ENCODE measurements at regions not wholly inside any gene's neighbourhood (a gene's known extent, or its start where the extent isn't known, plus 50 kb on each side); places are given as distances from the start of the nearest gene placed in this dataset.

DNA sequence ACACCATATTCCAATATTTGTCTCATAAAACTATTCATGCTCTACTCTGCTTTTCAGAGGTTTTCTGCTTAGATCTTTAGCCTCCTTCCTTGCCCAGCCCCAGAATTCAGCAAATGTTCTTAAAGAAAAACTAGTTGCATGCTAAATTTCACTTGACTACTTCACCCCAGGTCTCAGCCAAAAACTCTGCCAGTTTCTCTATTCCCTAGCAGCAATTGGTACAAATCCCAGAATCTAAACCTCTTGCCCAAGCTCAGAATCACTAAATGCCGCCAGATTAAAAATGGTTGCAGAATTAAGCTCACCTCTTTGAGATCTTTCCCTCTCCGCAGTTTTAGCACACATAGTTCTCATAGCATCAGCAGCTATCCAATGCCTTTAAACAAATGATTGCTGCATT lies 331.2 kb upstream of the SMARCA2 start:
- H3K36me3 ChIP-seq: no peaks in the 10 kb centered on the region
- no peak for TF ChIP-seq CTCF (IDR thresholded peaks at IDR 0.05; ENCODE audit: low read depth, low read length)
- DNase-seq (ENCODE audit: low read depth in 1 of 2, low spot score in 1 of 2): no peak
- no peaks in the 10 kb centered on the region for H3K27me3 ChIP-seq
- no peak overlapping the region for H3K27ac ChIP-seq
- no peaks in the 10 kb centered on the region for H3K4me1 ChIP-seq (ENCODE audit: low read depth)
- no peaks in the 10 kb centered on the region for H3K9me3 ChIP-seq (ENCODE audit: low read depth)
- H3K4me3 ChIP-seq: no peak overlapping the region

- Histone ChIP-seq H3K9me3 (ENCODE audit: low read depth) (no peaks in the 10 kb centered on the region), H3K4me3 (no peak overlapping the region), H3K36me3 (no peaks in the 10 kb centered on the region), H3K27ac (no peak overlapping the region), H3K27me3 (no peaks in the 10 kb centered on the region), H3K4me1 (ENCODE audit: low read depth) (no peaks in the 10 kb centered on the region)
- TF ChIP-seq CTCF (IDR thresholded peaks at IDR 0.05; ENCODE audit: low read depth, low read length): no peak
- DNase-seq (ENCODE audit: low read depth in 1 of 2, low spot score in 1 of 2): no peak
Measured at GRCh38 chr9:1698991-1699390, 316.2 kb upstream of the SMARCA2 start.

DNA sequence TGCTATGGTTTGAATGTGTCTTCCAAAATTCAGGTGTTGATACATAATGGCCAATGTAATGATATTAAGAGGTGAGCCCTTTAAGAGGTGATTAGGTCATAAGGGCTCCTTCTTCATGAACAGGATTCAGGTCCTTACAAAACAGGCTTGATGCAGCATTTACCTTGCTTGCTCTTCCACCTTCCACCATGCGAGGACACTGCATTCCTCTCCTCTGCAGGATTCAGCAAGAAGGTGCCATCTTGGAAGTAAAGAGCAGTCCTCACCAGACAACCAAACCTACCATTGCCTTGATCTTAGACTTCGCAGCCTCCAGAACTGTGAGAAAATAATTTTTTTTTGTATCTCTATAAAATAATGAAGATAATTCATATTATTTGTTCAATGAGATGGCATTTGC lies 314.0 kb upstream of the SMARCA2 start:
- no peak for TF ChIP-seq CTCF (IDR thresholded peaks at IDR 0.05; ENCODE audit: low read depth, low read length)
- Histone ChIP-seq H3K36me3 (no peaks in the 10 kb centered on the region), H3K27me3 (no peaks in the 10 kb centered on the region), H3K4me3 (no peak overlapping the region), H3K4me1 (ENCODE audit: low read depth) (no peaks in the 10 kb centered on the region), H3K27ac (no peak overlapping the region), H3K9me3 (ENCODE audit: low read depth) (no peaks in the 10 kb centered on the region)
- no peak for DNase-seq (ENCODE audit: low read depth in 1 of 2, low spot score in 1 of 2)

- H3K9me3 ChIP-seq (ENCODE audit: low read depth): no peaks in the 10 kb centered on the region
- H3K36me3 ChIP-seq: no peaks in the 10 kb centered on the region
- DNase-seq (ENCODE audit: low read depth in 1 of 2, low spot score in 1 of 2): no peak
- H3K27me3 ChIP-seq: no peaks in the 10 kb centered on the region
- TF ChIP-seq CTCF (IDR thresholded peaks at IDR 0.05; ENCODE audit: low read depth, low read length): no peak
- H3K4me1 ChIP-seq (ENCODE audit: low read depth): no peaks in the 10 kb centered on the region
- H3K27ac ChIP-seq: no peak overlapping the region
- H3K4me3 ChIP-seq: no peak overlapping the region
Measured at GRCh38 chr9:1702701-1703100, 312.4 kb upstream of the SMARCA2 start.

DNA sequence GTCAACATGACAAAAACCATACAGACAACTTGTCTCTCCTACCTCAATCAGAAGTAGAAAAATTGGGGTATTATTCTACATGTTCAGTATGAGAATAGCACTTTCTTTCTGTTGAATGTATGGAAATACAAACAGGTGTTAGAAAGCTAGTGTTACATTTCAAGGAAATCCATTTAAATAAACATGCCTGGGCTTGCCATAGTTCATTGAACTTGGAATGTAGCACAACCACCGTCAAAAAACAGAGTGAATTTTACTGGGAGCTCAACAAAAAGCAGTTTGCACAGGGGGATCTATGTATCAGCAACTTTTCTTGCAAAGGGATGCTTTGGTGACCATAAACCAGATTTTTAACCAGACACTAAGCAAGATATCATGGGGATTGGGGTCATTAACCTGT lies 307.9 kb upstream of the SMARCA2 start:
- no peaks in the 10 kb centered on the region for H3K4me1 ChIP-seq (ENCODE audit: low read depth)
- no peaks in the 10 kb centered on the region for H3K9me3 ChIP-seq (ENCODE audit: low read depth)
- H3K36me3 ChIP-seq: no peaks in the 10 kb centered on the region
- DNase-seq (ENCODE audit: low read depth in 1 of 2, low spot score in 1 of 2): no peak
- no peak for TF ChIP-seq CTCF (IDR thresholded peaks at IDR 0.05; ENCODE audit: low read depth, low read length)
- no peak overlapping the region for H3K27ac ChIP-seq
- no peaks in the 10 kb centered on the region for H3K27me3 ChIP-seq
- no peak overlapping the region for H3K4me3 ChIP-seq

GRCh38 chr9:1708219-1708618 lies 306.9 kb upstream of the SMARCA2 start:
- no peaks in the 10 kb centered on the region for H3K27me3 ChIP-seq
- H3K9me3 ChIP-seq (ENCODE audit: low read depth): no peaks in the 10 kb centered on the region
- H3K4me1 ChIP-seq (ENCODE audit: low read depth): no peaks in the 10 kb centered on the region
- no peak for DNase-seq (ENCODE audit: low read depth in 1 of 2, low spot score in 1 of 2)
- TF ChIP-seq CTCF (IDR thresholded peaks at IDR 0.05; ENCODE audit: low read depth, low read length): no peak
- no peak overlapping the region for H3K4me3 ChIP-seq
- H3K36me3 ChIP-seq: no peaks in the 10 kb centered on the region
- no peak overlapping the region for H3K27ac ChIP-seq
